ENCODE measurements at regions not wholly inside any gene's neighbourhood (a gene's known extent, or its start where the extent isn't known, plus 50 kb on each side); places are given as distances from the start of the nearest gene placed in this dataset.

DNA sequence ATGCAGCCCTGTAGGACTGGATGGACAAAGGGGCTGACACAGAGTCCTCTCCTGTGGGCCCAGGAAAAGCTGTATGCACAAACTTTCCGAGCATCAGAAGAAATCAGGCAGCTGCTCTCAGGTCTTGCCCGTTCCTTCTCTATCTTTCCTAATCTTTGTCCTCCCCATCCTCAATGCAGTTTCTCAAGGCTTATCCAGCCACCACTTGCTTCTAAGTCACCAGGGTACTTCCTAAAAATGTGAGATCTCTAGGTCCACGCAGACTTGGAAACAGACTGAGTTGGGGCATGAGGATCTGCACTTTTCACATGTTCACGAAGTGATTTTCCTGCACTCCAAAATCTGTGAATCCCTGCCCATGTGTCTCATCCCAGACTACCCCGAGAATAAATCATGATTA lies 394.5 kb upstream of the SLC35B3 start:
- no peak overlapping the region for H3K4me3 ChIP-seq
- no peak overlapping the region for H3K27ac ChIP-seq
- no peaks in the 10 kb centered on the region for H3K9me3 ChIP-seq
- no peak for TF ChIP-seq CTCF (IDR thresholded peaks at IDR 0.05 in 8 of 11, conservative IDR thresholded peaks at IDR 0.05 in 3 of 11)
- no peak for TF ChIP-seq POLR2AphosphoS5 (IDR thresholded peaks at IDR 0.05)
- no peak for TF ChIP-seq POLR2A (IDR thresholded peaks at IDR 0.05)
- intact Hi-C loops (cut with DNase I; ENCODE audit: low total_unique reads): no loop called here
- WGBS, 5 donors: 22 to 44% (median 27%) methylated on average over 5 of the region's 5 CpGs
- H3K27me3 ChIP-seq (replicated peaks in 1 of 7): peaks cover 0 to 7% (median 0%) of the 10 kb centered on the region in 7 donors
- H3K36me3 ChIP-seq: no peaks in the 10 kb centered on the region
- H3K4me1 ChIP-seq: no peaks in the 10 kb centered on the region
- no peak for DNase-seq

DNA sequence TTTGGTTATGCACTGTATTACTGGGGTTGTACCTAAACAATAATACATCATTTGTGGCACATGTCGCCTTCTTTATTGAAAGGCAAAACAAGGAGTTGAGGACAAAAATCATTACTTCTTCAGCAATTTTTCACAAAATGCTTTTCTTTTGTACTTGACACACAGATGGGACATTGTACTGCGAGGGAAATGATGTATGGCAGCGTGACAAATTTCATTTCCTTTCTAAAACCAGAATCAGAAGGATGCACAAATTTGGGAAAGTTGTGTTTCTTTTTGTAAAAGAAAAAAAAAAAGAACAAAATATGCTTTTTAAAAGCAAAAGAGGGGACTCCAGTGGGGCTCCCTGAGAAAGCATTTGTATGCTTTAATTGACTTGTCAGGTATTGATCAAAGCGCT lies 394.0 kb upstream of the SLC35B3 start:
- H3K4me1 ChIP-seq: no peaks in the 10 kb centered on the region
- intact Hi-C loops (cut with DNase I; ENCODE audit: low total_unique reads): no loop called here
- WGBS, 5 donors: 62 to 67% (median 64%) methylated on average over 4 of the region's 4 CpGs

DNA sequence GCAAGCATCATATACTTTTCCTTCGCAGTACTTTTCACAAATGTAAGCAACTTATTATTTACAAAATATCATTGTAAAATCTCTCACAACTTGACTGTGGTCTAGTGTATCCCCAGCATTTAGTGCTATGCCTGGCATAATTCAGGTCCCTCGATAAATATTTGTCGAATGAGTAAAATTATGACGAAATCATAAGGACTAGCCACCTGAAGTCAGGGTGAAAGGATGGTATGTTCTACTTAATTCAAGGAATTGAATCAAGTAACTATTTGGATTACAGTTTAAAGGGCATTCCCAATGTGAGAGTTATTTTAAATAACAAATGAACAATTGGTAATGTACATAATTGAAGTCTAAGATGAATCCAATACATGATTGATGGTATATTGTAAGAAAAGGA lies 393.0 kb upstream of the SLC35B3 start:
- intact Hi-C loops (cut with DNase I; ENCODE audit: low total_unique reads): no loop called here
- TF ChIP-seq CTCF (IDR thresholded peaks at IDR 0.05 in 8 of 11, conservative IDR thresholded peaks at IDR 0.05 in 3 of 11) (no peak), POLR2A (IDR thresholded peaks at IDR 0.05) (no peak), POLR2AphosphoS5 (IDR thresholded peaks at IDR 0.05) (no peak)
- H3K36me3 ChIP-seq: no peaks in the 10 kb centered on the region
- no peak overlapping the region for H3K27ac ChIP-seq
- H3K9me3 ChIP-seq: no peaks in the 10 kb centered on the region
- WGBS, 5 donors: 68 to 98% (median 95%) methylated on average over 4 of the region's 4 CpGs
- peaks cover 0 to 7% (median 0%) of the 10 kb centered on the region in 7 donors for H3K27me3 ChIP-seq (replicated peaks in 1 of 7)
- H3K4me1 ChIP-seq: no peaks in the 10 kb centered on the region
- no peak overlapping the region for H3K4me3 ChIP-seq
- no peak for DNase-seq

More for the DNA sequence above, 394.0 kb upstream of the SLC35B3 start:
- H3K27ac ChIP-seq: no peak overlapping the region
- TF ChIP-seq CTCF (IDR thresholded peaks at IDR 0.05 in 8 of 11, conservative IDR thresholded peaks at IDR 0.05 in 3 of 11) (no peak), POLR2AphosphoS5 (IDR thresholded peaks at IDR 0.05) (no peak), POLR2A (IDR thresholded peaks at IDR 0.05) (no peak)
- no peaks in the 10 kb centered on the region for H3K36me3 ChIP-seq
- H3K9me3 ChIP-seq: no peaks in the 10 kb centered on the region
- no peak overlapping the region for H3K4me3 ChIP-seq
- H3K27me3 ChIP-seq (replicated peaks in 1 of 7): peaks cover 0 to 7% (median 0%) of the 10 kb centered on the region in 7 donors
- no peak for DNase-seq

DNA sequence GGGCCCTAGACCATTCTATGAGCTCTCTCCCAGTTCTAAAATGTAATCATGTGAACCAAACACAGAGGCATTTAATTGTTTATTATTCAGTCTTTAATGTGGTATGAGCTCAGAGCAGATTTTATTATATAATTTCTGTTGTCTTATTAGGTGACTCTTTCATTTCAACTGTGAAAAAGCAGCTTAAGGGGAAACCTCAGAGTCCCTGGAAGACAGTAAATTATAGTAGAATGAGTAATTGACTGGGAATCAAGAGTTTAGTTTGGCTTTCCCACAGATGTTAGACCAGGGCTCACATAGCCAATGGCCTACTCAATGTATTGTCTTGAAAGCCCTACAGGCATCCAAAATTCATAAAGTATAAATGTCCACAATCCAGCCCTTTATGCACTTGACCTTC lies 390.4 kb upstream of the SLC35B3 start:
- TF ChIP-seq POLR2A (IDR thresholded peaks at IDR 0.05) (no peak), CTCF (IDR thresholded peaks at IDR 0.05 in 8 of 11, conservative IDR thresholded peaks at IDR 0.05 in 3 of 11) (no peak)

More for the DNA sequence above, 390.4 kb upstream of the SLC35B3 start:
- H3K27me3 ChIP-seq (replicated peaks in 1 of 7): peaks cover 0 to 7% (median 0%) of the 10 kb centered on the region in 7 donors
- H3K4me1 ChIP-seq: no peaks in the 10 kb centered on the region
- no peak overlapping the region for H3K27ac ChIP-seq
- no peaks in the 10 kb centered on the region for H3K36me3 ChIP-seq
- no peak overlapping the region for H3K4me3 ChIP-seq
- peaks cover 0 to 8% (median 0%) of the 10 kb centered on the region in 8 donors for H3K9me3 ChIP-seq
- intact Hi-C loops (cut with DNase I; ENCODE audit: low total_unique reads): no loop called here
- no peak for DNase-seq

All from spleen (tissue), 11 donors.